ENCODE measurements at regions not wholly inside any gene's neighbourhood (a gene's known extent, or its start where the extent isn't known, plus 50 kb on each side); places are given as distances from the start of the nearest gene placed in this dataset.

DNA sequence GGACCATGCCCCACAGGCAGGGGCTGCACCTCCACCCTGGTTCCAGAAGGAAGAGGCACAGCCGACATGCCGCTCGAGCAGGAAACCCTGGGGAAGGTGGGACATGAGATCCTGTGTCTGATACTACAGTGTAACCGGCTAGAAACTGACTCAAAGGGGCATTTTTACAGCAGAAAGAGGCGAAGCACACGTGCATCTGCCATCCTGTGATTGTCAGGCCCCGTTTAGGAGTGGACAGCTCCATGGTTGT is 62.7 kb downstream of the SIK1 start:
- DNase-seq, result no peak

DNA sequence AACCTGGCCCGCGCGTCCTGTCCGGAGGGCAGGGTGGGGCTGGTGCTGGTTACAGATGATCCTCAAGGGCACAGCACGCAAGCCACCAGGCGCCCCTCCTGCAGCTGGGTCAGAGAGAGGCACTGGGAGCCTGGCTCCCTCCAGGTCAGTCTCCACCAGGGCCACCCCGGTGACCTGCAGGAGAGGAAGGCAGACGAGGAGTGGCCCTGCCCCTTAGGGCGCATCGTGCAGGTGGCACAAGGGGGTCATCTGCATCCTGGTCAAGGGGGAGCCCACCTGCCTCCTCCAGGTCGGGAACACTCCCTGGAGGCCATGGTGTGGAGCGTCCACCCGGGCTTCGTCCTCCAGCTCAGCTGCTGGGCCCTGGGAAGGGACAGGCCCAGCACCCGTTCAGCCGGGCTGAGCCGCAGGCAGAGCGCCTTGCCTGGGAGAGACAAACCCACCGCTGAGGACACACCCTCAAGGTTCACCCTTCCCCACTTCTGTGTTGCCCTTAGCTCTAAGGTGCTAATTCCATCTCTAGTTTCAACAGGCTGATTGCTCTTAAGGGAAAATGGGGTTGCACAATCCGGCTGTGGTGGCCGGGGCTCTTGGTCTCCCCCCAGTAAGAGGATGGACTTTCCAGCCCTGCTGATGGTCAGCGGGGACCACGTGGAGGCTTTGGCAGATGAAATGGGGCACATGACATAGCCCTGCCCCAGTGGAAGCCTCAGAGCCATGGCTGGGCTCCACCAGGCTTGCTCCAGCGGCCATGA is 63.2 kb downstream of the SIK1 start:
- DNase-seq, result no peak

DNA sequence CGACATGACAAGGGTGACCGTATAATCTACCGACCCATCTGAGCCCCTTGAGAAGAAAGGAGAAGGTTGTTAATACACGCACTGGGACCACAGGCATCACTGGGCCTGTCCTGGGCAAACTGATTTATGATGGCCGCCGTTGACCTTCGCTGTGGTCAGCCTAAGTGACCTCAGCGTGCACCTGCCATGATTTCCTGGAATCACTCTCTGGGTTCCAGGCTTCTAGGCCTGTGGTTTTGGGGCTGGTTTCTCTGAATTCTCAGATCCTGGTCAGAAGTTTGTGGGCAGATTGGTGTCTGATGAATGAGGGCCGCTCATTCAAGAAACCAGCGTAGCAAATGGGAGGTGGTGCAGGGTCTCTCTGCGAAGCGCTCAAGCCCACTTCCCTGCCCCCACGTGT is 64.0 kb downstream of the SIK1 start:
- peak; percentile 12 for DNase-seq

DNA sequence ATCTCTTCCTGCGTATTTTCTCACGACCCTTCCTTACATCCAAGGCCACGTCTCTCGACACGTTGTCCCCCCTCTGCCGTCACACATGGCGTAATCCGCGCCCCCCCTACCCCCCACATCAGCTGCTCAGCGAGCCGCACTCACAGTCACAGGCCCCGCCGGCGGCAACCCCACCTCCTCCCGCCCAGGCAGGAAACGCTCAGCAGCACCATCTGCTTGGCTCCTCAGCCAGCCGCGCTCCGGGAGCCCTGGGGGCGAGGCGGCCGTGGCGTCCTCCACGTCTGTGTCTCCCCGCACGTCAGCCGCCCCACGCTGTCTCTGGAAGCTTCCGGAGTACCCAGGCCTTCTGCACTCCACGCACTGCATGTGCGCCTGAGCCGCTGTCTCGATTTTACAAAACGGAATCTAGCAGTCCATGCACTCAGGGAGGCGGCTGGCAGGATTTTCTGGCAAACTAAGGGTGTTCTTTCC is 64.6 kb downstream of the SIK1 start:
- DNase-seq, result peak; percentile 72

DNA sequence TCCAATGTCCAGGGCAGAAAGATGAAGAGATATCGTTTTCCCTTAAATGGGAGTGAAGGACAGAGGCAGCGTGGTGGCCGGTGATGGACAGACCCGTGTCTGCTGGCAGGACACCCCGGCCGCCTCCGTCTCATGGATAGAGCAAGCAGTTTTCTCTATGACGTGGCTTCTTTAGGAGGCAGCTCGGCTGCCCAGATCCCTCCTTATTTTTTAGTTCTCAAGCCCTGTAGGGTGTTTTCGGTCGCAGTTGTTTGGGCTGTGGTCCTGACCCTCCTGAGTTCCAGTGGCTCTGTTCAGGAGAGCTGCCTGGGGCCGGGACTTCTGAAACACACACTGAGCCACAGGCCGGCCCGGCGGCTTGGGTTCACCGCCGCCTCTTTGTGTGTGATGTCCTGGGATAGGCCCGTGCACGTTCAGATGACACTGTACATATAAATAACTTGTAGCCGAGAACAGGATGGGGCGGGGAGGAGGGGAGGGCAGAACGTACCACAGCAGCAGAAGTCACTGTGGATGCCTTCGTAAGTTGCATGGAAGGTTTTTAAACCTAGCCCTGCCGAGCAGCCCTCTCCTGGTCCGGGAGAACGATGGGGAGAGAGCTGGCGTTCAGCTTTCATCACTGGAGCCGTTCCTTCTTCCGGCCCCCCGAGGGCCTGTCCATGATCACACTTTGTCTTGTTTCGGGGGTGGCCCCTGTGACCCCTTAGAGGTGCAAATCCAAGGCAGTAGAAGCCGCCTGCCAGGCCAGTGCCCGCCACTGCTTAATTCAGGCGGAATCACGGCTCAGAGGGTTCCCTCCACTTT is 65.2 kb downstream of the SIK1 start:
- DNase-seq, result peak; percentile 9

DNA sequence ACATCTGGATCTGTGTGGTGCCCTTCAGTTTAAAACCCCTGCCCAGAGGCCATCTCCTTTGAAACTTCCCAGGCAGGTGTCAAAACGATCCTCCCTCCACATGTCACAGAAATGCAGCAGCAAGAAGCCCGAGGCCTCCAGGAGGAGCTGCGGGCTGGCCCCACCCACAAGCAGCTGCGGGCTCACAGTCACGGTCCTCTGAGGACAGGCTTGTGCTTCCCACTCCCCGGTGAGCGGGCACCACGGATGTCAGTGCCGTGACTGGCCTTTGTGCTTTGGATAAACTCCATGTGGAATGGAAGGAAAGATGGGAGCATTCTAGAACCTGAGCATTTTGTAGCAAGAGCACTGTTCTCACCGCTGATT is 65.8 kb downstream of the SIK1 start:
- DNase-seq, result no peak

DNA sequence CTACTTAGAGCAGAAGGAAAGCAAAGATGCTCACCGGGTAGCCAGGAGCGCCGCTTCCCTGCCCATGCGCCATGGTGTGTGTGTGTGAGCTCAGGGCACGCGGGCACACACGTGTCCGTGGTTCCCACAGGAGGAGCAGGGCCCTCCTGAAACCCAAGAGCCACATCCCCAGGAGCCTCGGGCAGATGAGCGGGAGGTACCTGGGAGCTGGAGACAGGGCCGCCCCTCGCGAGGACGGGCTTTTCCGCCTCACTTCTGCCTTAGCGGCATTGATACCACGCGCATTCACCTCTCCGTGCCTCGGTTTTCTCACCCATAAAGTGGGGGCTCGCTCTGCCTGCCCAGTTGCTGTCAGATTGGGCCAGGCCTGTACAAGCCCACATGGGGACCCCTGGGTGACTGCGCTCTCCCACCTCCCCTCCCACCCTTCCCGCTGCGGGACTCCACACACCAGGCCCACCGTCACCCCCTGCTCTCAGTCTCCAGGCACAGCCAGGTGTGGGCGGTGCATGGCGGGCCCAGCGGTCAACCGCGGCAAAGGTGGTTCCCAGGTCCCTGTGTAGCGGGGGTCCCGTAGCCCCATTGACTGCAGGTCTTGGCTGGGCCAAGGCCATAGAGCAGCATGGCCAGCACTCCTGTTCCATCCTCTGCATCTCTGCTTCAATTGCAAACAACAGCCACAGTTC is 66.3 kb downstream of the SIK1 start:
- DNase-seq, result no peak

DNA sequence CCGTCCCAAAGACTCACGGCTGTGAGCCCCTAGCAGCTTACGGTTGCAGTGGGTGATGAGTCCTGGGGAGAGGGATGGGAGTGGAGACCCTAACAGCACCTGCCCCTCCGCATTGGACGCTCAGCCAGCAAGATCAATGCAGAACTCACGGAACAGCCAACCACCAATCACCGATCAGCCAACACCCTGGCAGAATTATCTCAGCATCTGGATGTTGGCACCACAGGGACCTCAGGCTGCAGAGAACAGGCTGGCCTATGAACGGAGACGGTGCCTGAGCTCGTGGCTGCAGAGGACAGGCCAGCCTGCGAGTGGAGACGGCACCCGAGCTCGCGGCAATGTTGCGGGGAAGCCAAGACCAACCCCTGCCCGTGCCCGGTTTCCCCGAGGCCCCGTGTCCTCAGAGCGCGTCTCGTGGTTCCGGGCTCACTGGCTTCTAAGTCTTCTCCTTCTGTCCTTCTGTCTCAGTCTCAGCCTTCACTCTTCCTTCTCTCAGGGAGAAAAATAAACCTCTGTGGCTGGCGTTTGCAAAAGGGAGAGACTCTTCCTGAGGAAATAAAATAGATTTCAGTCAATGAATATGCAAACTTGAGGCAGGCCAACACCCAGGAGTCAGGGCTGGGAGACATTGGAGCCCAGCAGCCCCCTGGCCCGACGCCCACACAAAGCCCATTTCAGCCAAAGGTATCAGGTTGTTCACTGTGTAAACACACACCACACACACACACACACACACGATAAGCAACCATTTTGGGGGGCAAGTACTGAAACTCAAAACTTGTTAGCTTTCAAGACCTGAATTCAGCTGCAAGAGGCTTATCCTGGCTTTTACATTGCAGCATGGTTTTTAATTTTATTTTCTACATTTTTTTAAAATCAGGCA is 67.8 kb downstream of the SIK1 start:
- no peak for DNase-seq

DNA sequence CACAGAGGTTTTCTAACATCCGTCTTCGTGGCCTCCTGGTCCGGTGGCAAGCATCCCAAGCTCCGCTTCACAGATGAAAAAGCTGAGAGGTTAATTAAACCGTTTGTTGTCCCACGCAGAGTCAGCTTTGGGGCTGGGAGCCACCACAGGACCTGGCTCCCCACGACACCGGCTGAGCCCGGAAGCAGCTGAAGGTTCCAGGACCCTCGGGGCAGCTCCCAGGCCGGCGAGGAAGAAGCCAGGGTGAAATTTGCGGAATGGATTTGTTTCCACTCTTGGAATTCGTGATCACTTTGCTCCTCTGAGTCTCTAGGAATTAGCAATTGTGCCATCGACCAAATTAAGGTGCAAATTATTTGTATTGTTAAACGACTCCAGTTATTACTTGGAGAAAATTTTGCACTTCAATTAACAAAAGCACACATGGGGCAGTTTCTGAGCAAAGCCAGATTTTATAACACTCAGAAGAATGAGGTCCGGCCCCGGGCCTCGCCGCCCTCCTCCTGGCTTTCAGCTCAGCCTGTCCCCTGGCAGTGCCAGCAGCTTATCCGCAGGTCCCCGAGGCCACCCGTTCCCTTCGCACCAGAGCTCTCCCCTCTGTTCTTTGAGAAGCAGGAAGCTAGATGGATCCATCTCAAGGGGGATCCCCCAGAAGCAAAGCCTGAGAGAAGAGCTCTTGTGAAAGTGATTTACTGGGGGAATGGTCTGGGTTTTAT is 69.1 kb downstream of the SIK1 start:
- no peak for DNase-seq

DNA sequence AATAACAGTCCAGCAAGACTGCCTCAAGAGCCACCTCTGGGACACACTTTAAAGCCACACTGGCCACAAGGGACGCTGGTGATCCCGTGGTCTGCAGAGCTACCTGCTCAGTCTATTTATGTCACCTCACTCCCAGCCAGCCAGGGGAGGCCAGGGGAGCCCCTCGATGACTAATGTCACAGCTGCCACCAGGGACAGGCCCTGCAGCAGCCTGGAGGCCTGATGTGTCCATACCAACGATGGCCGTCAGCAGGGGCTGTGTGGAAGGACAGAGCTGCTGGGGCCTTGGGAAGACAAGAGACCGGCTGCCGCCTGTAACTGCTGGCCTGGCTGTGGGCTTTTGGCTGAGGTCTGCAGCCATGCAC is 71.0 kb downstream of the SIK1 start:
- no peak for DNase-seq

DNA sequence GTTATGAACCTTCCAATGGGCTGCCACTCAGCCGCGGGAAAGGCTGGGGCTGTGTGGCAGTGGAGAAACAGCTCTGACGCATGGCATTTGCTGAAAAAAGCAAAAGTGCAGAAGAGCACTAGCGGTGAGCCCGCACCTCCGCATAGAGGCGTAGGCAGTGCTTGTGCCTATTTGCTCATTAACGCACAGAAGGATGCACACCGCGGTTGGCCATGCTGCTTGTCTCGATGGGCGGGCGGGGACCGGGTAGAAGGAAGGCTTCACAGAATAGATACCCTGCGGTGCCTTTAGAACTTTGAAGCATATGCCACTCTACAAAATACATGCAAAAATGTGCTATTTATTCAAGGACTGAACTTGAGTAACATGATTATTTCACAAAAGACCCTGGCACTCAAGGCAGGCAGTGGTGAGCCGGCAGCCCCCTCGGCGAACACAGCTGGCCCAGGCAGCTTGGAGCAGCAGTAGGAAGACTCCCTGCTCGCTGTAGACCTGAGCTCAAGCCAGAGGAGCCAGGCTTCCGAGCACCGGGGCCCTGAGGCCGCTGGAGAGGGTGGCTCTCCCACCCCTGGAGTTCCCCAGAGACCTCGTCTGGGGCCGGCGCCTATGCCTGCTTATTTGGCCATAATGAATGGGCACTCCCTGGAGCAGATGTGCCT is 71.5 kb downstream of the SIK1 start:
- DNase-seq, result no peak

DNA sequence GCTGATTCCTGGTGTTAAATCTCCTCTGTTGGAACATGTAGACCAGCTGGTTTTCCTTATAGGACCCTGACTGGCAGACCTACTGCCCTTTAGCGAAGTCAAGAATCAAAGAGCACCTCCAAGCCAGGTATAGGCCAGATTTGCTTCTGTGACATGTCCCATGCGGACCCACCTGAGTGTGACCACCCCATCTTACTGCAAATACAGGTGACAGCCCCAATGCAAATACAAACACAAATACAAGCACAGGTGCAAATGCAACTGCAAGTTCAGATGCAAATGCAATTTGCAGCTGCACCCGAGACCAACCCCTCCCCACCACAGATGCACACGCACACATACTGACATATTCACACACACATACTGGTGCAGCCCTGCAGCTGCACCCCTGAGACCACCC is 72.3 kb downstream of the SIK1 start:
- no peak for DNase-seq

DNA sequence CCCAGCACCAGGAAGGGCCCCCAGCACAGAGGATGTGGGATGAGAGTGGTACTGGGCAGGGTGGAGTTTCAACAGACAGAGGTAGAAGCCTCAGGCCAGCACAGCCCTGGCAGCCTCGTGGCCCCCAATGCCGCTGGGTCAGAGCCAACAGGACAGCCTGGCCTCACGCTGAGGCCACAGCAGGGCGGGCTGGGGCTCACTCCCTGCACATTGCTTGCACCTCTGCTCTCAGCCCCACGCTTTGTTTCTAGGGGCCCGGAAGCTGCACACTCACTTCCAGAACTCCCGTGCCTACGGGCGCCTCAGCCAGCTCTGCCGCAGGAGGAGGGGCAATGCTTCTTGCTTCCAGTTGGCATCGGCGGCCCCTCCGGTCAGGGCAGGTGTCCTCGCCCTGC is 72.9 kb downstream of the SIK1 start:
- DNase-seq, result no peak

DNA sequence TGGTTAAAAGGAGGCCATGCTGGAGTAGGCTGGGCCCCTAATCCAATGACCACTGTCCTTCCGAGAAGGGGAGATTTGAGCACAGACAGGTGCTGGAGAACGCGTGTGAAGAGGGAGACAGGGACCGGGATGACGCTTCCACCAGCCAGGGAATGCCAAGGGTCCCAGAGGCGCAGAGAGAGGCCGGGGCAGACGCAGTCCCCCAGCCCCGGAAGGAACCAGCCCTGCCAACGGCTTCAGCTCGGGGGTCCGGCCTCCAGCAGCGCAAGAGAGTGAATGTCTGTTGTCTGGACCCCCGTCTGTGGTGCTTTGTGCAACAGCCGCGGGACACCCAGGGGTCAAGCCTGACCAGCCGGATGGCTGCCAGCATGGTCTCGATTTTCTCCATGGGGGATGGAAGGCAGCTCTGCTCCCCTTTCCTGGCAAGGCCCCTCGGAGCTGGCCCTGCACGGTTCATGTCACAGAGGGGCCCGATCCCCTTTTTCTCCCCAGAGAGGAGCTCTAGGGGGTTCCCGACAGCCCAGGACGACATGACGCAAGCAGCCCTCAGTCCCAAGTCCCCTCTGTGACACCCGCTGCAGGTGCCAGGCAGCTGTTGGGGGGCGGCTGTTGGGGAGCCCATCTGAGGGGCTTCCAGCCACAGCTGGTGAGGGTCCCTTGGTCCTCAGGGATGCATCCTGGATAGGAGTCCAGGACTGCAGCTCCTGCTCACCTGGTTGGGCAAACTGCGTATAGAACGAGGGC is 73.5 kb downstream of the SIK1 start:
- DNase-seq, result no peak

DNA sequence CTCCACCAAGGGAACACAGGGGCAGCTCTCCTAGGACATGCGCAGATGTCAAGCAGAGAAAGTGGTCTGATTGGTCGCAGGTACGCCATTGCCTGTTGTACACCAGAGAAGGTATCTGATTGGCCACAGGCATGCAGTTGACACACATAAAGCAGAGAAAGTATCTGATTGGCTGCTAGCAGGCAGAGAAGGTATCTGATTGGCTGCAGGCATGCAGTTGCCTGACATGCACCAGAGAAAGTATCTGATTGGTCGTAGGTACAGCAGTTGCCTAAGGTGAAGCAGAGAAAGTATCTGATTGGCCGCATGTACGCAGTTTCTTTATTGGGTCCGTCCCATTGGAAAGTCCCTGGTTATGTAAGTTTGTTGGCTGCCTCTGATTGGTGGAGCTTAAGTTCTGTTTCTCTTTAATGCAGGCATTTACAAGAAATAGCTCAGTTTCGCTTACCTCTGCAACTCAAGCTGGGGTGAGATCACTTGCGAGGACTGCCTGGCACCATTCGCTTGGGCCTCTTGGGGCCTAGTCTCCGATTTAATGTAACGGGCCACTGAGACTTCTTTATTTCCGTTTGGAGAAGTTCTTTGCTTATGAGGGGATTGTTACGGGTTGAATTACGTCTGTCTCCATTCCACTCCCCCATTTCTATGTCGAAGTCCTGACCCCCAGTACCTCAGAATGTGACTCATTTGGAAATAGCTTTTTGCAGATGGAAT is 74.2 kb downstream of the SIK1 start:
- DNase-seq, result no peak

DNA sequence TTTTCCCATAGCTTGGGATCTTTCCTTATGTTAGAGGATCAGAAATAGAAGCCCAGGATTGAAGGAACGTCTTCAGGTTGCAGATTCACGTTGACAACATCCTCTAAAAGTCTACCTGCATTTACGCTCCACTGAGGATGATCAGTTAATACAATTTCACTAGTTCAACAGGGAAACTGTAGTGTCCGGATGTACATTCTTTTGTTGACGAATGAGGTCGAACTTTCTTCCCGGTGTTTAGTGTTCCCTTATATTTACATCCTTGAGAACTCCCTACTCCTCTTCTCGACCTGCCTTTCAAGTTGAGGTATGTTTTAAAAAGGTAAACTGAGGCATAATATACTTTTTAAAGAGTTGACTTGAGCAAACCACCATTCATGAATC is 74.8 kb downstream of the SIK1 start:
- DNase-seq, result no peak

DNA sequence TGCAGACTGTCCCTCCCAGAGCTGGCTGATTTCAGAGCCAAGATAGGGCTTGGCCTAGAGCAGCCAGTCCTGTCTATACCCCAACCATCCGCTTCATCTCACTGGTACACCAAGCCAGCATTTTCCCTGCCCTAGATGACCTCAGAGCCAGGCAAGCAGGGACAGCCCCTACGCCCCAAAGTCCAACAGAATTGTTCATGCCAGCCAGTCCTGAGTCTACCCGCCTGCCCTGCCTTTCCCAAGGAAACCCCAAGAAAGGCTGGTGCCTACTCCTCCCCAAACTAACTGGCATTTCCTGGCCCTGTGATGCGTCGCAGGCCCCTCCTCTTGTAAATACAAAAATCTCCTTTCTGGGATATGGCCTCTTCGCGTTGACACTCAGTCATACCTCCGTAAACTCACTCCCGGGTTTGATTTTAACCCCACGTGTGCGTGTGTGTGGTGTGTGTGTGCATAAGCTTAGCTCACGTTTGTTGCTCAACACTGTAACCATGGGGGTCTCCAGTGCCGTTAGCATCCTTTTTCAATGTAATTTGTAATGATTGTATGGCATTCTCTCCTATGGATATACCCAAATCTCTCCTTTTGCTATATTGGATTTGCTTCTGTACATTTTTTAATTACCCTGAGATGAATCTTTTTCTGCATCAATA is 75.3 kb downstream of the SIK1 start:
- DNase-seq, result no peak

DNA sequence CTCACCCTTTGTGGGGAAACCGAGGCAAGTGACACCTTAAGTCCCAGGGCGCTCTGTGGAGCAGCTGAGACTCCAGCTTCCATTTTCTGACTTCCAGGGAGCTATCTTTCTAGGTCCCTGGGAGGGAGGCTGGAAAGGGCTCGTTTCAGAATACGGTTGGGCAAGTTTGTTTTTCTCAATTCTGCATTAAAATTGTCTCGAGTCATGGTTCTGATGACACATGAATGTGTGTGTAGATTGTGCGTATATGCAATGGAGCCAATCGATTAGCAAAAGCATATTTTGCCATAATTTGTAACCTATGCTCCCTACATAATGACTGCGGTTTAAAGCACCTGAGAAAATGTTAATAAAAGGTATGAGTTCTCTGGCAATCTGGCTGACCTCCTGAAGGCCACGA is 77.3 kb downstream of the SIK1 start:
- DNase-seq, result no peak

DNA sequence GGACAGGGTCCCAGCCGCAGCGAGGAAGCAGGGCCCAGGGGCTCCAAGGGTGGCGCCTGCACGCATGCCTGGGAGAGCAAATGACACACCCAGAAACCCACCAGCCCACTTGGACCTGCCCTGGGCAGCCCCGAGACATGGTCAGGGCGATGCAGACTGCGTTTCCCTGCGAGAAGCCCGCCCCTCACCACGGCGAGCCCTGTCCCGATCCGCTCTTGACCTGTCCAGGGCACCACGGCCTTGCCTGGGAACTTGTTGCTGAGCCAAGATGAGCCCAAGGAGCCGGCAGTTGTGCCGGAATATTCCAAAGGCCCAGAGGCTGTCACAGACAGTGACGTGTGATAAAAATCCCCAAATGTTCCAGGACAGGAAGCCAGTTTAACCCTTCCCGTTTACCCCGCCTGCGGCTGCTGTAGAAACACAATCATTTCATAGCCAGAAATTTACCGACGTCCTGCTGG is 78.1 kb downstream of the SIK1 start:
- no peak for DNase-seq

DNA sequence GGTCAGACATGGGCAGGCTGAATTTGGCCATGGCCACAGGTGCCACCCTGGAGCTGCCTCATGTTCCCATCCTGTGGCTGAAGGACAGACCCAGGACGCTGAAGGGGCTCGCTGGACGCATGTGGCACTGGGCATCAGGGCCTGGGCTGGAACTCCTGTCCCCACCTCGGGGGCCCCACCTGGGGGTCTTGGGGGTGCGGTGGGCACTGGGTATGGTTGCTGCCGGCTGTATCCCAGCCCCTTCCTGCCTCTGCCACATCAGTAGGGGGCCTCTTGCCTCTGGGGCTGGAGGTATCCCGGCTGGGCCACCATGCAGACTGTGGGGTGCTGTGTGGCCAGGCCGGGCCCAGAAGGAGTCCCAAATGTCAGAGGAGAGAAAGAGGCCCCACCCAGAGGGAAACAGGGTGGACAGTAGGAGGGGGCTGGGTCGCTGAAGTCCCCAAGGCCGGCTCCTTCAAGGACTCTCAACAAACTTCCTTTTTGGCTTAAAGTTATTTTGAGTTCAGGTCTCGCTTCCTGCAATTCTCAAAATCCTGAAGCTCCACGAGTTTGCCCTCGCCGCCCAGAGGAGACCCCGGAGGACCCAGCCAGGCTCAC is 78.7 kb downstream of the SIK1 start:
- DNase-seq, result no peak
